A673 (cell line): ENCODE measurements at regions not wholly inside any gene's neighbourhood (a gene's known extent, or its start where the extent isn't known, plus 50 kb on each side); places are given as distances from the start of the nearest gene placed in this dataset.

Experiments used
- EZH2 ChIP-seq: fragments of 200-600 bp; sonication (generic); IDR thresholded peaks from 2 replicates; pipeline ENCODE4 v1.6.1; 2017; ENCODE audit warnings: borderline replicate concordance, low read depth, mild to moderate bottlenecking, mixed read lengths, antibody characterized with exemption, low read length; ENCODE audit not compliant: poor library complexity, severe bottlenecking
- TF ChIP-seq, protein P1 (sequence below): fragments of 300-800, 200-600 bp; sonication (generic); conservative IDR thresholded peaks from 2 replicates; pipeline ENCODE4 v1.5.1; 2017; ENCODE audit warnings: low read depth, mild to moderate bottlenecking, antibody characterized with exemption, low read length, moderate library complexity, mixed read lengths

DNA sequence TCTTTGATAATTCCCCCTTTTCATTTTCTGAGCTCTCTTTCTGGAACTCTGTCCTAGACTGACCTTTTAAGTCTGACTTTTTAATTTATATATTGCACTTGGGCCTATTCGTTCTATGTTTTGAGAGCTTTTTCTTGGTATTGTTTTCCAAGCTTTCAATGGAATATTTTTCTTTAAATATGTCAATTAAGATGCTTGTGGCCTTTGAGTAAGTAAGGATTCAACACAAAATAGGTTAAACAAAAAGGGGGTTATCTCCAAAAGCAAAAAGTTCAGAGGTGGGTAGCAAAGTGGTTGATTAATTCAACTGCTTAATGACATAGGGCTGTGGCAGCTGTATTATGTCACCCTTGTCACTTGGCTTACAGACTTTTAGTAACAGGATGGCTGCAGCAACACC, 315.9 kb downstream of the LMX1A start:
- TF ChIP-seq, protein P1, sequence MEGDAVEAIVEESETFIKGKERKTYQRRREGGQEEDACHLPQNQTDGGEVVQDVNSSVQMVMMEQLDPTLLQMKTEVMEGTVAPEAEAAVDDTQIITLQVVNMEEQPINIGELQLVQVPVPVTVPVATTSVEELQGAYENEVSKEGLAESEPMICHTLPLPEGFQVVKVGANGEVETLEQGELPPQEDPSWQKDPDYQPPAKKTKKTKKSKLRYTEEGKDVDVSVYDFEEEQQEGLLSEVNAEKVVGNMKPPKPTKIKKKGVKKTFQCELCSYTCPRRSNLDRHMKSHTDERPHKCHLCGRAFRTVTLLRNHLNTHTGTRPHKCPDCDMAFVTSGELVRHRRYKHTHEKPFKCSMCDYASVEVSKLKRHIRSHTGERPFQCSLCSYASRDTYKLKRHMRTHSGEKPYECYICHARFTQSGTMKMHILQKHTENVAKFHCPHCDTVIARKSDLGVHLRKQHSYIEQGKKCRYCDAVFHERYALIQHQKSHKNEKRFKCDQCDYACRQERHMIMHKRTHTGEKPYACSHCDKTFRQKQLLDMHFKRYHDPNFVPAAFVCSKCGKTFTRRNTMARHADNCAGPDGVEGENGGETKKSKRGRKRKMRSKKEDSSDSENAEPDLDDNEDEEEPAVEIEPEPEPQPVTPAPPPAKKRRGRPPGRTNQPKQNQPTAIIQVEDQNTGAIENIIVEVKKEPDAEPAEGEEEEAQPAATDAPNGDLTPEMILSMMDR, result no peak
- no peak for TF ChIP-seq EZH2
